ENCODE measurements at regions not wholly inside any gene's neighbourhood (a gene's known extent, or its start where the extent isn't known, plus 50 kb on each side); places are given as distances from the start of the nearest gene placed in this dataset.

DNA sequence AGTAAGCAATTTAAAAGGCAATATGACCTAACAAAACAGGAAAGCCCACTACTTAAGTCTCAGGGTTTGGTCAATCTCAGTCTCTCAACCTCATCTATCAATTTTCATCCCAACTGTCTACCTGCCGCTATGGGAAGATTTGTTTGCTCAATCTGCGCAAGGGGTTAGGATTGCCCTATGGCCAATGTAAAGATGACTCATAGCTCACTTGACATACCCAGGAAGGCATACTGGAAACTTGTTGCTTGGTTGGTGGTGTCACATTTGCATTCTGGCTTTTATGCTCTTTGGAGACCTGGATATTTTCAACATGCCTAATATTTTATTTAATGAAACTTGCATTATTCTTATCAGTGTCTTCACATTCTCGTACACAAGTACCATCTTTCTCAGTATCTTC, 78.1 kb upstream of the TMEM196 start:
- H3K27ac ChIP-seq (ENCODE audit: low read length) = peak overlapping the region; percentile 34
- H3K79me2 ChIP-seq (replicated peaks; ENCODE audit: insufficient read depth, low read length) = no peaks in the 10 kb centered on the region
- no peak overlapping the region for H3K9ac ChIP-seq (ENCODE audit: low read length)
- no peaks in the 10 kb centered on the region for H3K9me2 ChIP-seq (ENCODE audit: insufficient read depth, low read length)
- H3K4me2 ChIP-seq (ENCODE audit: low read length) = no peak overlapping the region
- H3K9me3 ChIP-seq (ENCODE audit: low read length) = no peaks in the 10 kb centered on the region
- no peaks in the 10 kb centered on the region for H3F3A ChIP-seq (ENCODE audit: insufficient read depth, low read length, poor library complexity, severe bottlenecking)
- H3K27me3 ChIP-seq (ENCODE audit: insufficient read depth, low read depth, low read length) = no peaks in the 10 kb centered on the region
- H4K20me1 ChIP-seq (ENCODE audit: insufficient read depth) = no peaks in the 10 kb centered on the region
- no peak overlapping the region for H2AFZ ChIP-seq (ENCODE audit: low read depth, low read length)
- H3K4me3 ChIP-seq (ENCODE audit: low read length) = no peak overlapping the region
- no peaks in the 10 kb centered on the region for H3K36me3 ChIP-seq (ENCODE audit: insufficient read depth, low read length)
- TF ChIP-seq SMC3 (conservative IDR thresholded peaks at IDR 0.05; ENCODE audit: poor library complexity) (no peak), RAD21 (conservative IDR thresholded peaks at IDR 0.05) (no peak), MXI1 (conservative IDR thresholded peaks at IDR 0.05; ENCODE audit: poor library complexity, severe bottlenecking) (no peak), EZH2 (IDR thresholded peaks at IDR 0.05; ENCODE audit: borderline replicate concordance, insufficient read depth, low read length, poor library complexity, severe bottlenecking) (no peak), TAF1 (IDR thresholded peaks at IDR 0.05; ENCODE audit: low read depth) (no peak), POLR2AphosphoS5 (IDR thresholded peaks at IDR 0.05) (no peak), EP300 (conservative IDR thresholded peaks at IDR 0.05; ENCODE audit: poor library complexity, severe bottlenecking) (no peak)
- TF ChIP-seq, protein P1, sequence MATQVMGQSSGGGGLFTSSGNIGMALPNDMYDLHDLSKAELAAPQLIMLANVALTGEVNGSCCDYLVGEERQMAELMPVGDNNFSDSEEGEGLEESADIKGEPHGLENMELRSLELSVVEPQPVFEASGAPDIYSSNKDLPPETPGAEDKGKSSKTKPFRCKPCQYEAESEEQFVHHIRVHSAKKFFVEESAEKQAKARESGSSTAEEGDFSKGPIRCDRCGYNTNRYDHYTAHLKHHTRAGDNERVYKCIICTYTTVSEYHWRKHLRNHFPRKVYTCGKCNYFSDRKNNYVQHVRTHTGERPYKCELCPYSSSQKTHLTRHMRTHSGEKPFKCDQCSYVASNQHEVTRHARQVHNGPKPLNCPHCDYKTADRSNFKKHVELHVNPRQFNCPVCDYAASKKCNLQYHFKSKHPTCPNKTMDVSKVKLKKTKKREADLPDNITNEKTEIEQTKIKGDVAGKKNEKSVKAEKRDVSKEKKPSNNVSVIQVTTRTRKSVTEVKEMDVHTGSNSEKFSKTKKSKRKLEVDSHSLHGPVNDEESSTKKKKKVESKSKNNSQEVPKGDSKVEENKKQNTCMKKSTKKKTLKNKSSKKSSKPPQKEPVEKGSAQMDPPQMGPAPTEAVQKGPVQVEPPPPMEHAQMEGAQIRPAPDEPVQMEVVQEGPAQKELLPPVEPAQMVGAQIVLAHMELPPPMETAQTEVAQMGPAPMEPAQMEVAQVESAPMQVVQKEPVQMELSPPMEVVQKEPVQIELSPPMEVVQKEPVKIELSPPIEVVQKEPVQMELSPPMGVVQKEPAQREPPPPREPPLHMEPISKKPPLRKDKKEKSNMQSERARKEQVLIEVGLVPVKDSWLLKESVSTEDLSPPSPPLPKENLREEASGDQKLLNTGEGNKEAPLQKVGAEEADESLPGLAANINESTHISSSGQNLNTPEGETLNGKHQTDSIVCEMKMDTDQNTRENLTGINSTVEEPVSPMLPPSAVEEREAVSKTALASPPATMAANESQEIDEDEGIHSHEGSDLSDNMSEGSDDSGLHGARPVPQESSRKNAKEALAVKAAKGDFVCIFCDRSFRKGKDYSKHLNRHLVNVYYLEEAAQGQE (IDR thresholded peaks at IDR 0.05; ENCODE audit: borderline replicate concordance) = no peak
- TF ChIP-seq, protein P2, sequence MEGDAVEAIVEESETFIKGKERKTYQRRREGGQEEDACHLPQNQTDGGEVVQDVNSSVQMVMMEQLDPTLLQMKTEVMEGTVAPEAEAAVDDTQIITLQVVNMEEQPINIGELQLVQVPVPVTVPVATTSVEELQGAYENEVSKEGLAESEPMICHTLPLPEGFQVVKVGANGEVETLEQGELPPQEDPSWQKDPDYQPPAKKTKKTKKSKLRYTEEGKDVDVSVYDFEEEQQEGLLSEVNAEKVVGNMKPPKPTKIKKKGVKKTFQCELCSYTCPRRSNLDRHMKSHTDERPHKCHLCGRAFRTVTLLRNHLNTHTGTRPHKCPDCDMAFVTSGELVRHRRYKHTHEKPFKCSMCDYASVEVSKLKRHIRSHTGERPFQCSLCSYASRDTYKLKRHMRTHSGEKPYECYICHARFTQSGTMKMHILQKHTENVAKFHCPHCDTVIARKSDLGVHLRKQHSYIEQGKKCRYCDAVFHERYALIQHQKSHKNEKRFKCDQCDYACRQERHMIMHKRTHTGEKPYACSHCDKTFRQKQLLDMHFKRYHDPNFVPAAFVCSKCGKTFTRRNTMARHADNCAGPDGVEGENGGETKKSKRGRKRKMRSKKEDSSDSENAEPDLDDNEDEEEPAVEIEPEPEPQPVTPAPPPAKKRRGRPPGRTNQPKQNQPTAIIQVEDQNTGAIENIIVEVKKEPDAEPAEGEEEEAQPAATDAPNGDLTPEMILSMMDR (IDR thresholded peaks at IDR 0.05; ENCODE audit: poor library complexity, severe bottlenecking) = no peak

DNA sequence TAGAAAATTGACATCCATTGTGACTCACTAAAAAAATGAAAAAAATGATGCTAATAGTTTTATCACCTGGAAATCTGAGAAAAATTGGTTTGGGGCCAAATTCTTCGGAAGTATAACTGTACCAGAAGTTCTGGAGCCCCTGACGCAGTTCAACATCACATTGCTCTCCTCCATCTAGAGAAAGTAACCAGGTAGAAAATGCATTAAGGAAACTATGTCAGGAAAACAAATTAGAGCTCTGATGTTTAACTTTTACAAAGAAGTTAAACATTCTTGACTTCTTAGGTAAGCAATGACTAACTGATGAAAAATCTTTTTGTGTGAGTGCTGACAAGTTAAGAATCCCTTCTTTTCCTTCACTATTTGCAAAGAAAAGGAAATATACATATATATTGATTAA, 61.1 kb upstream of the TMEM196 start:
- no peaks in the 10 kb centered on the region for H4K20me1 ChIP-seq (ENCODE audit: insufficient read depth)
- H3K36me3 ChIP-seq (ENCODE audit: insufficient read depth, low read length) = no peaks in the 10 kb centered on the region
- no peak overlapping the region for H3K4me2 ChIP-seq (ENCODE audit: low read length)
- no peaks in the 10 kb centered on the region for H3K9me2 ChIP-seq (ENCODE audit: insufficient read depth, low read length)
- no peaks in the 10 kb centered on the region for H3K79me2 ChIP-seq (replicated peaks; ENCODE audit: insufficient read depth, low read length)
- H3K27me3 ChIP-seq (ENCODE audit: insufficient read depth, low read depth, low read length) = no peaks in the 10 kb centered on the region
- no peaks in the 10 kb centered on the region for H3F3A ChIP-seq (ENCODE audit: insufficient read depth, low read length, poor library complexity, severe bottlenecking)
- no peak for TF ChIP-seq EZH2 (IDR thresholded peaks at IDR 0.05; ENCODE audit: borderline replicate concordance, insufficient read depth, low read length, poor library complexity, severe bottlenecking)
- no peak for TF ChIP-seq POLR2AphosphoS5 (IDR thresholded peaks at IDR 0.05)
- TF ChIP-seq RAD21 (conservative IDR thresholded peaks at IDR 0.05) = no peak
- no peak for TF ChIP-seq MXI1 (conservative IDR thresholded peaks at IDR 0.05; ENCODE audit: poor library complexity, severe bottlenecking)
- no peak for TF ChIP-seq TAF1 (IDR thresholded peaks at IDR 0.05; ENCODE audit: low read depth)
- TF ChIP-seq, protein P2 (IDR thresholded peaks at IDR 0.05; ENCODE audit: poor library complexity, severe bottlenecking) = no peak
- TF ChIP-seq, protein P1 (IDR thresholded peaks at IDR 0.05; ENCODE audit: borderline replicate concordance) = no peak
- TF ChIP-seq EP300 (conservative IDR thresholded peaks at IDR 0.05; ENCODE audit: poor library complexity, severe bottlenecking) = no peak
- TF ChIP-seq SMC3 (conservative IDR thresholded peaks at IDR 0.05; ENCODE audit: poor library complexity) = no peak
- H3K9me3 ChIP-seq (ENCODE audit: low read length) = no peaks in the 10 kb centered on the region
- H3K9ac ChIP-seq (ENCODE audit: low read length) = no peak overlapping the region
- H3K27ac ChIP-seq (ENCODE audit: low read length) = no peak overlapping the region
- no peak overlapping the region for H3K4me3 ChIP-seq (ENCODE audit: low read length)
- no peak overlapping the region for H2AFZ ChIP-seq (ENCODE audit: low read depth, low read length)

Measured in neural cell (in vitro differentiated cells).